ENCODE measurements at regions not wholly inside any gene's neighbourhood (a gene's known extent, or its start where the extent isn't known, plus 50 kb on each side); places are given as distances from the start of the nearest gene placed in this dataset.

- Histone ChIP-seq H3K79me2 (ENCODE audit: control insufficient read depth, insufficient read depth, low read length) (no peaks in the 10 kb centered on the region), H3K27ac (ENCODE audit: insufficient read depth, low read depth, low read length) (no peak overlapping the region), H4K20me1 (replicated peaks; ENCODE audit: control insufficient read depth, extremely low read depth, insufficient read depth, low read length) (no peaks in the 10 kb centered on the region), H3K4me1 (ENCODE audit: control insufficient read depth, extremely low read depth, insufficient read depth, low read length) (no peaks in the 10 kb centered on the region), H3K4me2 (ENCODE audit: insufficient read depth, low read length) (no peak overlapping the region), H3K9me1 (replicated peaks; ENCODE audit: control insufficient read depth, extremely low read depth, insufficient read depth, low read length) (no peaks in the 10 kb centered on the region), H3K4me3 (replicated peaks in 1 of 3; ENCODE audit: insufficient read depth in 1 of 3, low read depth in 1 of 3, low read length in 3 of 3) (no peak overlapping the region), H3K9ac (replicated peaks; ENCODE audit: extremely low read depth, insufficient read depth, low read length) (no peak overlapping the region), H3K9me3 (replicated peaks; ENCODE audit: control insufficient read depth, insufficient read depth, low read length) (peaks cover 5% of the 10 kb centered on the region), H3K36me3 (ENCODE audit: control insufficient read depth in 2 of 2, extremely low read depth in 1 of 2, insufficient read depth in 2 of 2, low read length in 2 of 2) (no peaks in the 10 kb centered on the region), H2AFZ (ENCODE audit: low read depth, low read length) (no peak overlapping the region), H3K27me3 (ENCODE audit: control insufficient read depth in 2 of 2, insufficient read depth in 2 of 2, low read length in 2 of 2) (no peaks in the 10 kb centered on the region)
- FAIRE-seq: no peak
- TF ChIP-seq GATA2 (IDR thresholded peaks at IDR 0.05; ENCODE audit: insufficient read depth, insufficient read length, low read depth, low read length) (no peak), FOS (IDR thresholded peaks at IDR 0.05; ENCODE audit: borderline replicate concordance, insufficient read depth, low read length) (no peak), POLR2AphosphoS5 (IDR thresholded peaks at IDR 0.05; ENCODE audit: insufficient read depth, low read depth, low read length) (no peak), JUN (IDR thresholded peaks at IDR 0.05; ENCODE audit: borderline replicate concordance, insufficient read depth, insufficient read length, low read depth) (no peak), MYC (IDR thresholded peaks at IDR 0.05; ENCODE audit: low read depth, low read length) (no peak), CTCF (IDR thresholded peaks at IDR 0.05; ENCODE audit: extremely low read depth in 1 of 2, insufficient read depth in 1 of 2, low read depth in 1 of 2, low read length in 2 of 2) (no peak), EZH2 (IDR thresholded peaks at IDR 0.05; ENCODE audit: borderline replicate concordance, low read depth, low read length, severe bottlenecking) (no peak), POLR2A (IDR thresholded peaks at IDR 0.05; ENCODE audit: low read depth, low read length) (no peak)
- TF ChIP-seq, protein P1, sequence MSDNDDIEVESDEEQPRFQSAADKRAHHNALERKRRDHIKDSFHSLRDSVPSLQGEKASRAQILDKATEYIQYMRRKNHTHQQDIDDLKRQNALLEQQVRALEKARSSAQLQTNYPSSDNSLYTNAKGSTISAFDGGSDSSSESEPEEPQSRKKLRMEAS (IDR thresholded peaks at IDR 0.05; ENCODE audit: insufficient read depth, insufficient read length): no peak
- DNase-seq (ENCODE audit: low read depth, low spot score): no peak
- POLR2A ChIA-PET: no interaction called here
- intact Hi-C loops (cut with micrococcal nuclease) (no loop called here), dilution Hi-C loops (cut with MboI; ENCODE audit: extremely low pct_ligation_motif_present, low sequenced_read_pairs) (no loop called here)
- no TSS peak for BruUV-seq (replicated peaks)
- CTCF ChIA-PET: interaction anchor here (0.5 kb wide), 1 partner anchor 10 kb away, joined by 3 read pairs; no protein-coding TSS in a partner anchor
Observed at GRCh38 chr2:129069875-129070594, 751.4 kb upstream of the HS6ST1 start.
